ENCODE measurements at regions not wholly inside any gene's neighbourhood (a gene's known extent, or its start where the extent isn't known, plus 50 kb on each side); places are given as distances from the start of the nearest gene placed in this dataset.

- TF ChIP-seq EP300 (IDR thresholded peaks at IDR 0.05), result no peak
- no peak for TF ChIP-seq CTCF (IDR thresholded peaks at IDR 0.05)
- no peak for TF ChIP-seq POLR2A (IDR thresholded peaks at IDR 0.05)
Observed at GRCh38 chr5:93179466-93179865, 401.6 kb downstream of the NR2F1-AS1 start.
